Activated CD4-positive, alpha-beta T cell treated with anti-CD3 and anti-CD28 coated beads, Interleukin-2, amount 50 U/mL, for 4 hours (primary cell): ENCODE measurements at regions not wholly inside any gene's neighbourhood (a gene's known extent, or its start where the extent isn't known, plus 50 kb on each side); places are given as distances from the start of the nearest gene placed in this dataset.

ENCODE experiments used
- DNase-seq, 2 experiments: peaks; one replicate each; pipeline ENCODE4 v3.0.0-alpha.2; 2020

GRCh38 chr10:21249435-21249834, 276.0 kb downstream of the SKIDA1 start:
- no peak for DNase-seq

DNA sequence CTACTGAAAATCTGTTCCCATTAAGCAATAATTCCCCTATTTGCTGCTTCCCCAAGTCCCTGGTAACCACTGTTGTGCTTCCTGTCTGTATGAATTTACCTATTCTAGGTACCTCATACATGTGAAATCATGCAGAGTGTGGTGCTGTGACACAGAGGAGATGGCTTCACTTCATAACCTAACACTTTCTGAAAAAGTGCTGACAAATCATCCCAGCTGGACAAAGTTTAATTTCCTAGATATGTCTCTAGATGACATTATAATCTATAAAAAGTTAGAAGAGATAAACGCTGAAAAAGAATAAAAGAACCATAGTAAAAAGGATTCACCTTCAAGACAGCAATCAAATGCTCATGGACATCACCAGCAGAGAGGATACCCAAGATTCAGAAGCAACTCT, 277.9 kb downstream of the SKIDA1 start:
- no peak for DNase-seq

- no peak for DNase-seq
Observed at GRCh38 chr10:21246178-21246577, 279.3 kb downstream of the SKIDA1 start.

GRCh38 chr10:21243748-21244257, 281.7 kb downstream of the SKIDA1 start:
- no peak for DNase-seq

- DNase-seq: no peak
Observed at GRCh38 chr10:21242915-21243314, 282.6 kb downstream of the SKIDA1 start.

DNA sequence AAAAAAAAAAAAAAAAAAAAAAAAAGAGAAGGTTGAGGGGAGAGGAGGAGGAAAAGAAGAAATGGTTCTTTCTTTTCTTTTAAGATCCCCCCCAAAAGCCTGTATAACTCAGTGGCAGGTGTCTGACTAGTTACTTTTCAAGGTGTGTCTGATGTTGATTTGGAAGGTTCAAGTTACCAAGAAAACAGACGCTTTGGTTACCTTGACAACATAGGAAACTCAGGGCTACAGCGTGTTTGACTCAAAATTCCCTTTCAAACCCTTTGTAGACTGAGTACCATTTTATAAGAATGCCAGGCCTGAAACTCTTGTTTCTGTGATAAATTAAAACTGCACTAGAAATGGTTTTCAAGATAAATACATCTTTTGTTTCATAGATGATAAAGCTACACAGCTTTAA, 286.8 kb downstream of the SKIDA1 start:
- no peak for DNase-seq

GRCh38 chr10:21238044-21238443, 287.4 kb downstream of the SKIDA1 start:
- DNase-seq: no peak

GRCh38 chr10:21234761-21235160, 290.7 kb downstream of the SKIDA1 start:
- no peak for DNase-seq

DNA sequence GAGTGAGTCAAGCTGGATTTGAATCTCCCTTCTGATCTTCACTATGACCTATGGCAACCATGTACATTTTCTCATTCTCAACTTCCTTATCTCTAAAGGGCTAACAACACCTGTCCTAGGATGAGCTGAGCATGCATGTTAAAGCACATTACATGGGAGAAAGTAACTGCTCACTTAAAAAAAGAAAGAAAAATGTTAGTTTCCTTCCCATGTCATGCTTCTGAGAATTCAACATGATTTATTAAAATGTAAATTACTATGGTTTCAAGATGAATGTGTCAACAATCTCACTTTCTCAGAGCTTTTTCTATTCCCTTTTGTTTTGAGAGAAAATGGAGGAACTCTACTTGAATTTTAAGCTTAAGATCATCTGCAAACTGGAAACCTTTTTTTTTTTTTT, 295.3 kb downstream of the SKIDA1 start:
- no peak for DNase-seq

DNA sequence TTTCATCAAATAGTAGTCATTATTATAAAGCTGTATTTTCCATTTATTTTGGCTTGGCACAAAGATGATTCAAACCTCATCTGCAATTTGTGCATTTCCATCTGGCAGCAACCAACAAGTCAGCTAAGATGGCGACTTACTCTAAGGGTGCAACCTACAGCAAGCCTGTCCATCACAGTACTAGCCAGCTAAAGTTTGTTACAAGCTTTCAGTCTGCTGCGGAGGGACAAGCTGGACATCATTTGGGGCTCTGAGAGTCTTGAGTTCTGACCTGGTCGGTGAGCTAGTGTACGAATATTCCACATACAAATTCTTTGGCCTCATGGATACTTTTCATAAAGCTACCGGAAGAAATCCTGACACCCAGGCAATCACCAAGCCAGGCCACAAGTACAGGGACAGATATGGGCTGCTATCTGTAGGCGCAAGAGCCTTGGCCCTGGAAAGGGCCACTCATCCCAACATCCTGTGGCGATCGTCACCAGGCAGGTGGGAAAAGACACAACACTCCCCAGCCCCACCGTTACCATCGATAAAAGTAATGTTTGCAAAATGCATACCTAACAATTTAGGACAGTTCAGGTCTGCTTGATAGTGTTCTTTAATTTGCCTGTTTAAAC, 307.6 kb downstream of the SKIDA1 start:
- DNase-seq: no peak

DNA sequence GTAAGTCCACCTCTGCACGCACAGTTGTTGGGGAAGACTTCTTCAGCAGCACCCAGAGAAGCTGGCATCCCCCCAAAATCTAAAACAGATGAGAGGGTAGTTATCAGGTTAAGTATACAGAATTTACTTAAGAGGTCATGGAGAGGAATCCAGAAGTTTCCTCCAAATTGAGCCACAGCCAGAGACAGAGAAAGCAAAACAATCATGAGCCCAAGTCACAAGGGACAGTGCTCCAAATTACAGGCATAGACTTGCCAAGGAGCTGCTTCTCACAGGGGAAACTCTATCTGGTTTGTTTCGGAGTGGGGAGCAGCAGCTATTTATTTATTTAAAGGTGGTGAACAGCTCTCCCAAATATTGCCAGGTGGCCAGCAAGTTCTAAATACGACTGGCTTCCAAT, 308.4 kb downstream of the SKIDA1 start:
- DNase-seq: no peak

- DNase-seq: no peak
Observed at GRCh38 chr10:21214329-21214728, 311.2 kb downstream of the SKIDA1 start.

- no peak for DNase-seq
Observed at GRCh38 chr10:21213381-21213780, 312.1 kb downstream of the SKIDA1 start.

GRCh38 chr10:21212912-21213311, 312.6 kb downstream of the SKIDA1 start:
- DNase-seq: no peak

GRCh38 chr10:21212348-21212747, 313.1 kb downstream of the SKIDA1 start:
- no peak for DNase-seq

- DNase-seq: no peak
Observed at GRCh38 chr10:21209495-21209894, 312.4 kb upstream of the NEBL start.

DNA sequence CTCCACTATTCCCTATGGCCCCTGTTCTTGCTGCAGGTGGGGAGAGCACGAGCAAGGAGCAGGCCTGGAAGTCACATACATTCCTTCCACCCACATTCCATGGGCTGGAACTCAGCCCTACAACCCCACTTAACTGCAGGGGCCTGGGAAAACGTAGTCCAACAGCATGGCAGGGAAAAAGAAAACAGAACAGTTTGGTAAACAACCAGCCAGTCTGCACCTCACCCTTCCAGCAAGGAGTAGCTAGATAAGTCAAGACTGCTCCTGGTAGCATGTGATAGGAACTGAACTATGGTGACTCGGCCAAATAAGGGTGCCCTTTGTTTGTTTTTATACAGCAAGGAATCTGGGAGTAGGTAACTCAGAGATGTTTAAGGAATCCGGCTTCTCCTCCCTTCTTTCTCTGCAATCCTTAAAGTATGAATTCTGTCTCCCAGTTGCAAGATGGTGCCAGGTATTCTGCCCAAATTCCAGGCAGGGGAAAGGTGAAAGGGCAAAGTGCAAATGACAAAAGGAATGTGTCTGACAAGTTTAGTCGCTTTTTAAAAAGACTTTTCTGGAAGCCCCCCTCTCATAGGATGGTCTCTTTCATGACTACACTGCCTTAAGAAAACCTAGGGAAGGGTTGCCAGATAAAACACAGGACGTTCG, 311.7 kb upstream of the NEBL start:
- DNase-seq: no peak

- DNase-seq: no peak
Observed at GRCh38 chr10:21207852-21208646, 310.9 kb upstream of the NEBL start.

GRCh38 chr10:21205328-21205727, 308.2 kb upstream of the NEBL start:
- no peak for DNase-seq

DNA sequence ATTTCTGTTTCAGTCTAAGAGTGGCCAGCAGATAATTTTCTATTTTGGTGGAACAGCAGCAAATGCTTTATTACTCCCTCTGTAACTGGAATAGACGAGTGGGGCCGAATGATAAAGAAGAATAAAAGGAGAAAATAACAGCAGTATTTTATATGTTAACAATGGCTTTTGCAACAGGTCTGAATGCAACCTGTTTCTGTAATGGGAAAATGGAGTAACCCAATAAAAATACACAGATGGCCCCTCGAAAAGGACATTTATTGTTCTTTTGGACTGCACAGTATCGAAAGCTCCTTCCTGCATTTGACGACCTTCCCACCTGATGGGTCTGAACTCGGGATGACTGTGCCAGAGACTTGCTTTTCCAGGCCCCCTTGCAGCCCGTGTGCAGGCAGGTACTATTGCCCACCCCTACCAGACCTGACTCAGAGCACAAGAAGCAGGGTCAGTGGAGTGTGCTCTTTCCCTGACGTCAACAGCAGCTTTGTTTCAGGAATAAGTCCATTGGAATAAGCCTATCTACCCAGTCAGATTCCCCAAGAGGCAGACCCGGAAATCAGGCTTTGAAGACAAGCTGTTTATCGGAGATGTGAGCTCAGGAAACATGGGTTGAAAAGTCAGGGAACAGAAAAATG, 306.5 kb upstream of the NEBL start:
- DNase-seq: no peak

DNA sequence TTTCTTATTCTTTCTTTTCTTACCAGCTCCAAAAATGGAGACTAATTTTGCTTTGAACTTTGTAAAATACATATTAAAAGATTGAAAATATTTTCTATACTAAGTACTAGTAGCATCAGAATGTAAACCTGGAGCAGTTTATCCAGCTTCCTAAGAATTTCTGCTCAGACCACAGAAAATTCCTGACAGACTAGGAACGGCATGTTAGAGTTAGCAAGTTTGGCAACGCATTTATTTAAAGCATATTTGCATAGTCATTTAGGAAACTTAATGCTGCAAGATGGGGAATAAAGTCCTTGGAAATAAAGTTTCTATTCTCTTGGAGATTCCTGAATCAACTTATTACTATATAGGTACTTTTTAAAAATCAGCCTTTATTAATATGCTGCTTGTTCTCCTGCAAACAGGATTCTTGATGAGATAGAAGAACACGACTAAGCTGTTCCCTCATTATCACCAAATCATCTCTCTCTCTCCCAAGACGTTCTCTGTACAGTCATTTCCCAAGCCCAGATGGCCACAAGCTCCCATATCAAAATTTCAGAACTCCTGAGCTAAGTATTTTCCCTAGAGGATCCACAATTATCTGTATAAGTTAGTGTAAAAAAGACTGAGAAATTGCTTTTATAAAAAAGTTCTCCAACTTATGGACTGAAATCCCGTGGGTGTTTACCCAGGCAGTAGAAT, 305.8 kb upstream of the NEBL start:
- DNase-seq: no peak

GRCh38 chr10:21199501-21199900, 302.4 kb upstream of the NEBL start:
- DNase-seq: no peak

GRCh38 chr10:21197838-21198237, 300.7 kb upstream of the NEBL start:
- DNase-seq: no peak
